ENCODE measurements at regions not wholly inside any gene's neighbourhood (a gene's known extent, or its start where the extent isn't known, plus 50 kb on each side); places are given as distances from the start of the nearest gene placed in this dataset.
"Not testable (repeated sequence)": the region's sequence is repeated elsewhere in the genome, so short reads cannot be mapped to it uniquely, and the experiment has no call there.

DNA sequence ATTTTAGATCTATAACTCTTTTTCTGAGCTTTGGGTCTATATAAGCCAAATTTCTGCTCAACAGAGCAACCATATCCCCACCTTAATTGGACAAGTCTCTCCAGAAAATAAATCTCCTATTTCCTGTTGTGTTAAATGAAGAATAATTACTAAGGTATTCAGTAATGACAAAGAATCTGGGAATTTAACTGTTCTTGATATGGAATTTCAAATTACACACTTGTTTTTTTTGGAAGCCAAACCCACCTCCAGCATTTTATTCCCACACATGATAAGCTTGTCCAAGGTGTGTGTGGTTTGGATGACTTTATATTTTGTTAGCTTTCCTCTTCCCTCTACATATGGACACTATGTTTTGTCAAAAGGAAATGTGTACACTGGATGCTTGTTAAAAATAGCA, 1313.2 kb upstream of the CDH18 start:
- not testable (repeated sequence) for H3K27me3 Mint-ChIP-seq (ENCODE audit: low read depth in 3 of 3); H3K27ac Mint-ChIP-seq; H3K4me1 Mint-ChIP-seq; H3K4me3 Mint-ChIP-seq; H3K9me3 Mint-ChIP-seq; H3K36me3 Mint-ChIP-seq; DNase-seq

DNA sequence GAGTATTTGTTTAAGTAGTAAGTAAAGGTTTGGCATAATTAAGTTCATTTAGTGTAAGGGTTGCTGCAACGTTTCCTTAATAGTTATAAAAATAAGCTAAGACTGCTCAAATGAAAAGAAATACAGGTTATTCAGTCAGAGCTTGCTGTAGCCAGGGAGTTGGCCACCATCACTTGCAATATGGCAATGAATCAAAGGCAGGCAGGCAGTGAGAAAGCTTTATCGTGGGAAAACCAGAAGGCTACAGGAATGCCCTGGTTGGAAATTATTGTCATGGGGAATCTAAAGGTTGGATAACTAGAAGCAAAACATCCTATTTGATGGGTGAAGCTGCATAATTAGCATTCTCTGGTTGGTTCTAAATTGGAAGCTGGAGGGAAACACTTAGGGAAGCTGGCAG, 1286.4 kb upstream of the CDH18 start:
- H3K9me3 Mint-ChIP-seq, result peaks cover 0 to 13% (median 7%) of the 10 kb centered on the region in 6 donors
- H3K4me3 Mint-ChIP-seq; H3K36me3 Mint-ChIP-seq; H3K27ac Mint-ChIP-seq; H3K27me3 Mint-ChIP-seq (ENCODE audit: low read depth in 3 of 3); H3K4me1 Mint-ChIP-seq; DNase-seq: not testable (repeated sequence)

DNA sequence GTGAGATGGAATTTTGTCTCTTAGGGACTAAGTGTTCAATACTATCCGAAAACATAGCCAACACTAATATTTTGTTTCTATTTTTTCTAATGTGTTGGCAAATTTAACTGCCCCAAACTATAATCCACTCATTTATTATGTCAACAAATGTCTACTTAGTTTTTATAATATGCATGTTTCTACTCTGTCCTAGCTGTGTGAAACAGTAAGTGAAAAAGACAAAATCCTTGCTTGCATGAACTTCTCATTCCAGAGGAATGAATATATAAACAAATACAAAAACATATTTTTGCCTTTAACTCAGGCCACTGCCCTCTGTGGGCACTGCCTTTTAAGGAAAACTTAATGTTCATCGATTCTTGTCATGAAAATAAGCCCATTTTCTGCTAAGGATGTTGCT, 1275.4 kb upstream of the CDH18 start:
- Mint-ChIP-seq H3K36me3 (no peaks in the 10 kb centered on the region), H3K27me3 (ENCODE audit: low read depth in 3 of 3) (no peaks in the 10 kb centered on the region), H3K27ac (no peak overlapping the region)

DNA sequence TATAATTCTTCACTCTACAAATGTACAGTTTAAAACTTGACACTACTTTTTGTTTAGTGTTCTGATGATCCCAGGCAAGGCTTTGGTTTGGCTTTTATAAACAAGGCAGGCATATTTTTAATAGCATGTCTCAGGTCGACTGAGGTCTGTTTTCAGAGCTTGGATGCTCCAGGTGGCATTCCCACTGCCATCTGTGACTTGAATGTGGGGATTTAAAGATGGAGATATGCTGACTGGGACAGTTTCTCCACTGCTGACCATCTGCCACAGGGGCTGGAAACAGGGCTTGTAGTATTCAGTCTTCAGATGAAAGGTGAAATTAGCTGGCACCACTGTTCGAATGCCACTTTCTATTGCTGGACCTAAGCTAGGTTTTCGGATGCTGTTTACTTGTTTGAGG, 1266.2 kb upstream of the CDH18 start:
- no peaks in the 10 kb centered on the region for H3K36me3 Mint-ChIP-seq
- no peak overlapping the region for H3K27ac Mint-ChIP-seq
- no peaks in the 10 kb centered on the region for H3K4me1 Mint-ChIP-seq
- H3K27me3 Mint-ChIP-seq (ENCODE audit: low read depth in 3 of 3), result peaks cover 0 to 5% (median 0%) of the 10 kb centered on the region in 3 donors
- no peak overlapping the region for H3K4me3 Mint-ChIP-seq
- no peak for DNase-seq
- peaks cover 9 to 60% (median 42%) of the 10 kb centered on the region in 6 donors for H3K9me3 Mint-ChIP-seq

More for the DNA sequence above, 1275.4 kb upstream of the CDH18 start:
- H3K4me1 Mint-ChIP-seq, result no peaks in the 10 kb centered on the region
- H3K4me3 Mint-ChIP-seq, result no peak overlapping the region
- no peak for DNase-seq
- peaks cover 5 to 47% (median 23%) of the 10 kb centered on the region in 6 donors for H3K9me3 Mint-ChIP-seq

DNA sequence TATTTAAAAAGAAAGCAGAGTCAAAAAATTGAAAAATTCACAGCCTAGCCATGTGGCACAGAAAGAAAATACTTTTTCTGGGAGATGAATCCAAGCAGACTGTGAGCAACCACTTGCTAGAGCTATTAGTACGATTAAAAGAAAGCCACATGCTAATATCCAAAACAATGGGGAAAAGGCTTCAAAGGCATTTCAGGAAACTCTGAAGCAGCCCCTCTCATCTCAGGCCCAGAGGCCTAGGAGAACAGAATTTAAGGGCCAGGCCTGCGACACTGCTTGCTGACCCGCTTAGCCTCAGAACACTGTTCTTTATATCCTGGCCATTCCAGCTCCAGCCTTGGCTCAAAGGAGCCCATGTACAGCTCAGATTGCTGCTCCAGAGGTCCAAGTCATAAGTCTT, 1257.0 kb upstream of the CDH18 start:
- Mint-ChIP-seq H3K4me1 (no peaks in the 10 kb centered on the region), H3K27me3 (ENCODE audit: low read depth in 3 of 3) (peaks cover 0 to under 1% (median 0%) of the 10 kb centered on the region in 3 donors), H3K9me3 (peaks cover 15 to 40% (median 20%) of the 10 kb centered on the region in 6 donors), H3K36me3 (no peaks in the 10 kb centered on the region), H3K27ac (no peak overlapping the region), H3K4me3 (no peak overlapping the region)
- no peak for DNase-seq

DNA sequence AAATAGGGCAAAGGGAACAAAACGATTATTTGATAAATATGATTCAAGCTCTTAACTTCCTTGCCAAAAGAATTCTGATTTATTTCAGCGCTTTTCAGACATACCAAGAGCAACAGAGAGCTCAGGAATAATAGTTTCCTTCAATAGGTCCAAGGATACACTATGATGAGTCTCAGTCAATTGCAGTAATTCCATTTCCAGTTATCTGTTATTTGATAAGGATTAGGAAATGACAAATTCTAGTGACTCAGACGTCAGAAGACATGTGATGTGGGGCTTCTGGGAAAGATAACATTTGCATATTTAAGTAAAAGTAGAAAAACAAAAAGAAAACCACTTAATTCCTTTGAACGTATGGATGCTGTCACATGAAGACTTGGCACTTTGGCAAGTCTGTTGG, 1250.8 kb upstream of the CDH18 start:
- peaks cover 8 to 46% (median 19%) of the 10 kb centered on the region in 6 donors for H3K9me3 Mint-ChIP-seq
- H3K36me3 Mint-ChIP-seq, result no peaks in the 10 kb centered on the region
- no peak overlapping the region for H3K27ac Mint-ChIP-seq
- no peaks in the 10 kb centered on the region for H3K27me3 Mint-ChIP-seq (ENCODE audit: low read depth in 3 of 3)
- DNase-seq, result no peak
- no peaks in the 10 kb centered on the region for H3K4me1 Mint-ChIP-seq
- H3K4me3 Mint-ChIP-seq, result no peak overlapping the region

DNA sequence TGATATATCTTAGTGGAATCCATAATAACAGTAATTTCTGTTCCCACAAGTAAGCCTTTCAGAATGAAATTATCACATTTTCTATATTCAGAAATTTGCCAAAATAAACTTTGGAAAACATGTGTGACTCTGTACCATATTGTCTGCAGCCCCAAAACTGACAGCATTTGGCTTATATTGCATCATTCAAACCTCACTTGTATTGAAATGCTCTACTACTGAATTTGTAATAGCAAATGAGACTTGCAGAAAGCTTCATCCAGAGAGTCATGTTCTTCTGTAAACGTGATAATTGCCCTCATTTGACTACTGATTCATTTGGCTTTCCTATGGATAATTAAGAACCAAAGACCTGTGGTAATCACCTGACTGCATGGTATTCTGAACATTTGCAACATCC, 1249.5 kb upstream of the CDH18 start:
- no peak for DNase-seq
- Mint-ChIP-seq H3K27ac (no peak overlapping the region), H3K4me1 (no peaks in the 10 kb centered on the region), H3K9me3 (peaks cover 11 to 45% (median 20%) of the 10 kb centered on the region in 6 donors), H3K36me3 (no peaks in the 10 kb centered on the region), H3K4me3 (no peak overlapping the region), H3K27me3 (ENCODE audit: low read depth in 3 of 3) (no peaks in the 10 kb centered on the region)

DNA sequence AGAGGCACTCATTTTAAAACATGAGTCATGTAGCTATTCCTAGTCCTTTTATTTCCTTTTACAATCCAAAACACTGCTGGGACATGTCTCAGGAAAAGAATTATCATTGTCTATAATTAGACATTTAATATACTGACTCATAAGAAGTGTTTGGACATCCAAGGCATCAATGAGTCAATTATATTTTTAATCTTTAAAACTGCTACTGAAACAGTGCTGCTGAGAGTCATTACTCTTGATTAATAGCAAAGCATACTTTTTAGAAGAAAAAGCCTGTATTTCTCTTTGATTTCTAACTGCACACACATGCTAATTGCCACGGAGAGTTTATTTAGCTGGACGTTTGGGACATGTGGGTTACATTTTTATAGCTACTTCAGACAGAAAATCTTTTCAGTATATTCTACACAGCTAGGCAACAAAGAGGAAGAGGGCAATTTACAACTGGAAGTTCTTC, 1249.0 kb upstream of the CDH18 start:
- DNase-seq, result no peak
- no peak overlapping the region for H3K4me3 Mint-ChIP-seq
- H3K27me3 Mint-ChIP-seq (ENCODE audit: low read depth in 3 of 3), result peaks cover 0 to 1% (median 0%) of the 10 kb centered on the region in 3 donors
- H3K36me3 Mint-ChIP-seq, result no peaks in the 10 kb centered on the region
- no peak overlapping the region for H3K27ac Mint-ChIP-seq
- H3K9me3 Mint-ChIP-seq, result peaks cover 9 to 42% (median 18%) of the 10 kb centered on the region in 6 donors
- H3K4me1 Mint-ChIP-seq, result no peaks in the 10 kb centered on the region

DNA sequence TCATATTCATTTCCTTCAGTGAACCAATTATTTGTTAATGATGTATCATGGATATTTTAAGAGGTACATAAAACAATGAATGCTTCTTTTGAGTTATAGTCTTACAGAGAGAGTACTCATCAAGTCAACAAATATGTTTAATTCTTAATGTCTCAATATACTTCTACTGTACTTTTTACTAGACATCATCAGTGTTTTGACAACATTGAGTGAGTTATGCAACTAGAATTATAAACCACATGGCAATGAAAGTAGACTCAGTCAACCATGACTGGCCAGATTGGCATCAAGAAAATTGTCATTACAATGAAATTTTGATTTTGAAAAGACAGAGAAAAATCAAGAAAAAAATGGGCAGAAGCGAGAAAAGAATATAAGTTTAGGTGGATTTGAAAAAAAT, 1248.1 kb upstream of the CDH18 start:
- no peak for DNase-seq
- H3K36me3 Mint-ChIP-seq, result no peaks in the 10 kb centered on the region
- H3K4me1 Mint-ChIP-seq, result no peaks in the 10 kb centered on the region
- H3K9me3 Mint-ChIP-seq, result peaks cover 9 to 40% (median 16%) of the 10 kb centered on the region in 6 donors
- no peak overlapping the region for H3K27ac Mint-ChIP-seq
- peaks cover 0 to 2% (median 0%) of the 10 kb centered on the region in 3 donors for H3K27me3 Mint-ChIP-seq (ENCODE audit: low read depth in 3 of 3)
- H3K4me3 Mint-ChIP-seq, result no peak overlapping the region

DNA sequence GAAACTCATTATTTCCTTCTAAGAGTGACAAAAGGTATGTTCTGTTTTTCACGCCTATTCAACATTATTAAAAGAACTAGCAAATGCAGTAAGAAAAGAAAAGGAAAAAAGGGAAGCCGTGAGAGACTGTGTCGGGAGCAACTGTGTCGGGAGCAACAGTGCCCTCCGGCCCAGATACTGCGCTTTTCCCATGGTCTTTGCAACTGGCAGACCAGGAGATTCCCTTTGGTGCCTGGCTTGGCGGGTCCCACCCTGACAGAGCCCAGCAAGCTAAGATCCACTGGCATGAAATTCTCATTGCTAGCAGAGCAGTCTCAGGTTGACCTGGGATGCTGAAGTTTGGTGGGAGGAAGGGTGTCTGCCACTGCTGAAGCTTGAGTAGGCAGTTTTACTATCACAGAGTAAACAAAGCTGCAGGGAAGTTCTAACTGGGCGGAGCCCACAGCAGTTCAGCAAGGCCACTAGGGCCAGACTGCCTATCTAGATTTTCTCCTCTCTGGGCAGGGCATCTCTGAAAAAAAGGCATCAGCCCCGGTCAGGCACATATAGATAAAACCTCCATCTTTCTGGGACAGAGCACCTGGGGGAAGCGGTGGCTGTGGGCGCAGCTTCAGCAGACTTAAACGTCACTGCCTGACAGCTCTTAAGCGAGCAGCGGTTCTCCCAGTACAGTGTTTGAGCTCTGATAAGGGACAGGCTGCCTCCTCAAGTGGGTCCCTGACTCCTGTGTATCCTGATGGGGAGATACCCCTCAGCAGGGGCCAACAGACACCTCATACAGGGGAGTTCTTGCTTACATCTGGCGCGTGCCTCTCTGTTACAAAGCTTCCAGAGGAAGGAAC, 1237.4 kb upstream of the CDH18 start:
- no peak for DNase-seq
- peaks cover 14 to 57% (median 44%) of the 10 kb centered on the region in 6 donors for H3K9me3 Mint-ChIP-seq
- no peaks in the 10 kb centered on the region for H3K4me1 Mint-ChIP-seq
- H3K4me3 Mint-ChIP-seq, result no peak overlapping the region
- no peaks in the 10 kb centered on the region for H3K36me3 Mint-ChIP-seq
- H3K27me3 Mint-ChIP-seq (ENCODE audit: low read depth in 3 of 3), result no peaks in the 10 kb centered on the region
- H3K27ac Mint-ChIP-seq, result no peak overlapping the region

DNA sequence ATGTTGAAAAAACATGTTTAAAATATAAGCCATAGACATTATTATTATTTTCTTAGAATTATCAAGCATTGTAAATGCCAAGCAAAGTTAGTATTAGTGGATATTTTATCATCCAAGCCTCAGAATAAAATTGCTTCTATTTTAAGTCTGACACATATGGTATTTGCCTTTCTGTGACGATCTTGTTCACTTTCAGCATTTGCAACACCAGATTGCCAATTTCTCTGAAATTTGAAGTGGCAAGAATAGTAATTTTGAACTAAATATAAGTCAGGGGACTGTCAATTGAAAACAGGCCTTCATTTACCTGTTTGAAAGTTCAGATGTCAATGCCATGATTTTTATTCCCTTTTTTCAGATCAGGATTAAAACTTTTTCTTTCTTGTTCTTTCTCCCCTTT, 1233.6 kb upstream of the CDH18 start:
- Mint-ChIP-seq H3K4me1 (no peaks in the 10 kb centered on the region), H3K27ac (no peak overlapping the region)

DNA sequence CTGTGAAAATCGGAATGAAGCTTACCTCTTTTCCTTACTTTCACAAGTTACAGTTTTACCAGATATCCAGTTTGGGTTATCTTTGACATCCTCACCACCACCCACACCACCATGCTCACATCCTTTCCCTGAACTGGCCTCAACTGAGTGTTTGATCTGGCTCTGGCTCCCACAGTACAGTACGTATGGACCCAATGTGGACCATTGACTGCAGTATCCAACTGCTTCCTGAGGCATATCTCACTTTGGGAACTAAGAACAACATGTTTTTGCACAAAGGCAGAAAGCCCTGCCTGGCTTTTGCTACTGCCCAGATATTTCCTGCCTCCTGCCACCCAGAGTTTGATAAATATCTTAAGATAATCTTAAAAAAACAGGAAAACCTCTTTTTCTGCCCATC, 1232.0 kb upstream of the CDH18 start:
- H3K27me3 Mint-ChIP-seq (ENCODE audit: low read depth in 3 of 3), result no peaks in the 10 kb centered on the region

More for the DNA sequence above, 1233.6 kb upstream of the CDH18 start:
- Mint-ChIP-seq H3K36me3 (no peaks in the 10 kb centered on the region), H3K4me3 (no peak overlapping the region), H3K27me3 (ENCODE audit: low read depth in 3 of 3) (no peaks in the 10 kb centered on the region), H3K9me3 (peaks cover 11 to 54% (median 26%) of the 10 kb centered on the region in 6 donors)
- no peak for DNase-seq

DNA sequence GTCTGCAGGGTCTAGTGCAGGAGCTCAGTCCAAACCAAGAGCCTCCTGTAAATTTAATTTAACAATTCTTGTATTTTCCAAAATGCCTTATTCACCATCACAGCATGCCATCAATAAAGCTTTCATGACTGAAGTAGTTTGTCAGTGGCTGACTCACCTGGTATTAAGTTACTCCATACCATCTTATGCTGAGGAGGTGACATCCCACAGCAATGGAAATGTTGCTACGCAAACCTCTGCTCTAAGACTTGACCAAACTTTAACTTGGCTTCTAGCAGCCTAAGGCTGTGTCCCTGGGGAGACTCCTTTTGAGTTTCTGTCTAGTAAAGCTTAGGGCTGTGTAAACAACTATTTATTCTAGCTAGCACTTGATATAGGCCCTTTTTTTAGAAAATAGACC, 1231.3 kb upstream of the CDH18 start:
- Mint-ChIP-seq H3K4me3 (no peak overlapping the region), H3K27me3 (ENCODE audit: low read depth in 3 of 3) (no peaks in the 10 kb centered on the region), H3K36me3 (no peaks in the 10 kb centered on the region), H3K9me3 (peaks cover 11 to 62% (median 28%) of the 10 kb centered on the region in 6 donors), H3K27ac (no peak overlapping the region), H3K4me1 (no peaks in the 10 kb centered on the region)
- DNase-seq, result no peak

More for the DNA sequence above, 1232.0 kb upstream of the CDH18 start:
- peaks cover 11 to 61% (median 25%) of the 10 kb centered on the region in 6 donors for H3K9me3 Mint-ChIP-seq
- no peak overlapping the region for H3K4me3 Mint-ChIP-seq
- no peak overlapping the region for H3K27ac Mint-ChIP-seq
- DNase-seq, result no peak
- H3K4me1 Mint-ChIP-seq, result no peaks in the 10 kb centered on the region
- H3K36me3 Mint-ChIP-seq, result no peaks in the 10 kb centered on the region

DNA sequence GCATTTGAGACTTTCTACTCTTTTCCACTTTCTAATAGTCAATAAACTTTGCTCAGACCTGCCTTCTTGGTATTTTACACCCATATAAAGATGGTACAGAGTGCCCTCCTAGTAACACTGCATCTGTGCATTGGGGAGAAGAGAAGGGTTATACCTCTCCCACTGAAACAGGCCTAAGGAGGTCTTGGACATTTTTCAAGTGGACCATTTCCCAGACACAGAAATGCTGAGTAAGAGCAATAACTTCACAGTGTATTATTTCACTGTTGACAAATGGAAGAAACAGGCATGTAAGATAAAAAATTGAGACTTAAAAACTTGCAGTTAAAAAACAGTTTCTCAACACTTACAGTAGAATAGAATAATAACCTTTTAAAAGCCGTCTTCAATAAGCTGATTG, 1224.0 kb upstream of the CDH18 start:
- no peak for DNase-seq
- H3K9me3 Mint-ChIP-seq, result peaks cover 10 to 48% (median 31%) of the 10 kb centered on the region in 6 donors
- H3K27ac Mint-ChIP-seq, result no peak overlapping the region
- no peaks in the 10 kb centered on the region for H3K4me1 Mint-ChIP-seq
- peaks cover 0 to 1% (median 0%) of the 10 kb centered on the region in 3 donors for H3K27me3 Mint-ChIP-seq (ENCODE audit: low read depth in 3 of 3)
- no peaks in the 10 kb centered on the region for H3K36me3 Mint-ChIP-seq
- no peak overlapping the region for H3K4me3 Mint-ChIP-seq

DNA sequence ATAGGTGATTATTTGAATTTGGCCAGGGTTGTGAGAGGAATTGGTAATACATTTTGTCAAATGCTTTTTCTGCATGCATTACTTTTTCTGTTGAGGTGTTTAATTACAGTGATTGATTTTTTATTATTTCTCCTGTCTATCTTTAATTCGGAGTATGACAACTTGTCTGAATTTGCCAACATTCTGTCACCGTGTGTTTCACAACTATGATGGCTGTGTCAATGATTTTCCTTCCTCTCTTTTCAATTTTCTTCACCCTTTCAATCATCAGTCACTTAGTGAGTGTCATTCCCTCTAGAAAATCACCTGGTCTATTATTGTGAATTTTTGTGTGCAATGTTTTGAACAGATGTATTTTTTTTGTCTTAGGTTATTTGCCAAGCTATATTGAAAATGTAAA, 1221.4 kb upstream of the CDH18 start:
- H3K9me3 Mint-ChIP-seq, result peaks cover 8 to 30% (median 28%) of the 10 kb centered on the region in 6 donors
- H3K4me1 Mint-ChIP-seq, result no peaks in the 10 kb centered on the region
- no peaks in the 10 kb centered on the region for H3K36me3 Mint-ChIP-seq
- no peak overlapping the region for H3K27ac Mint-ChIP-seq
- peaks cover 0 to 1% (median 0%) of the 10 kb centered on the region in 3 donors for H3K27me3 Mint-ChIP-seq (ENCODE audit: low read depth in 3 of 3)
- H3K4me3 Mint-ChIP-seq, result no peak overlapping the region
- no peak for DNase-seq
